Hepatocyte (in vitro differentiated cells): ENCODE measurements at regions not wholly inside any gene's neighbourhood (a gene's known extent, or its start where the extent isn't known, plus 50 kb on each side); places are given as distances from the start of the nearest gene placed in this dataset.

Experiments
- DNase-seq: peaks from one replicate; pipeline ENCODE4 v3.0.0-alpha.2; 2016; ENCODE audit warnings: low spot score
- H2AFZ ChIP-seq: fragments of 200-600 bp; sonication (generic); 2 replicates; pipeline ENCODE4 v1.6.0; 2016; ENCODE audit warnings: antibody characterized with exemption, mild to moderate bottlenecking
- H3K27ac ChIP-seq: fragments of 200-600 bp; sonication (generic); 2 replicates; pipeline ENCODE4 v1.5.1; 2016; ENCODE audit warnings: mild to moderate bottlenecking
- H3K27me3 ChIP-seq: fragments of 200-600 bp; sonication (generic); 2 replicates; pipeline ENCODE4 v1.6.1; 2016
- H3K36me3 ChIP-seq: fragments of 200-600 bp; sonication (generic); replicated peaks from 2 replicates; pipeline ENCODE4 v1.5.1; 2016; ENCODE audit warnings: low read depth; ENCODE audit not compliant: insufficient read depth
- H3K4me1 ChIP-seq: fragments of 200-600 bp; sonication (generic); 2 replicates; pipeline ENCODE4 v1.5.1; 2016; ENCODE audit warnings: mild to moderate bottlenecking, moderate library complexity; ENCODE audit not compliant: insufficient read depth
- H3K4me2 ChIP-seq: fragments of 200-600 bp; sonication (generic); 2 replicates; pipeline ENCODE4 v1.6.0; 2016
- H3K4me3 ChIP-seq: fragments of 200-600 bp; sonication (generic); 2 replicates; pipeline ENCODE4 v1.5.1; 2016; ENCODE audit warnings: mild to moderate bottlenecking
- H3K79me2 ChIP-seq: fragments of 200-600 bp; sonication (generic); 2 replicates; pipeline ENCODE4 v1.6.0; 2017; ENCODE audit warnings: mild to moderate bottlenecking
- H3K9me2 ChIP-seq: fragments of 200-600 bp; sonication (generic); replicated peaks from 2 replicates; pipeline ENCODE4 v1.6.0; 2017; ENCODE audit warnings: mild to moderate bottlenecking; ENCODE audit not compliant: insufficient read depth
- H3K9me3 ChIP-seq: fragments of 200-600 bp; sonication (generic); 2 replicates; pipeline ENCODE4 v1.5.1; 2016; ENCODE audit warnings: low read depth, mild to moderate bottlenecking
- H4K20me1 ChIP-seq: fragments of 200-600 bp; sonication (generic); 2 replicates; pipeline ENCODE4 v1.6.0; 2016; ENCODE audit warnings: mild to moderate bottlenecking; ENCODE audit not compliant: insufficient read depth, poor library complexity, severe bottlenecking
- EZH2 ChIP-seq: fragments of 200-600 bp; sonication (generic); IDR thresholded peaks from 2 replicates; pipeline ENCODE4 v1.6.1; 2016; ENCODE audit warnings: antibody characterized with exemption, mild to moderate bottlenecking, borderline replicate concordance
- EZH2phosphoT487 ChIP-seq: fragments of 200-600 bp; sonication (generic); IDR thresholded peaks from one replicate; pipeline ENCODE4 v1.6.1; 2018; ENCODE audit warnings: antibody characterized with exemption, mild to moderate bottlenecking, low read depth, moderate library complexity; ENCODE audit not compliant: unreplicated experiment, severe bottlenecking
- WGBS: methylation state at CpG from one replicate; pipeline ENCODE4 v1.1.6; 2016; ENCODE audit warnings: low lambda C conversion rate; ENCODE audit errors: missing lambda C conversion rate; 5-methylcytosine and 5-hydroxymethylcytosine counted together
- TF ChIP-seq, protein P1 (sequence below): fragments of 200-600 bp; sonication (generic); IDR thresholded peaks from 2 replicates; pipeline ENCODE4 v1.5.1; 2016; ENCODE audit warnings: antibody characterized with exemption, mild to moderate bottlenecking; ENCODE audit not compliant: poor library complexity

DNA sequence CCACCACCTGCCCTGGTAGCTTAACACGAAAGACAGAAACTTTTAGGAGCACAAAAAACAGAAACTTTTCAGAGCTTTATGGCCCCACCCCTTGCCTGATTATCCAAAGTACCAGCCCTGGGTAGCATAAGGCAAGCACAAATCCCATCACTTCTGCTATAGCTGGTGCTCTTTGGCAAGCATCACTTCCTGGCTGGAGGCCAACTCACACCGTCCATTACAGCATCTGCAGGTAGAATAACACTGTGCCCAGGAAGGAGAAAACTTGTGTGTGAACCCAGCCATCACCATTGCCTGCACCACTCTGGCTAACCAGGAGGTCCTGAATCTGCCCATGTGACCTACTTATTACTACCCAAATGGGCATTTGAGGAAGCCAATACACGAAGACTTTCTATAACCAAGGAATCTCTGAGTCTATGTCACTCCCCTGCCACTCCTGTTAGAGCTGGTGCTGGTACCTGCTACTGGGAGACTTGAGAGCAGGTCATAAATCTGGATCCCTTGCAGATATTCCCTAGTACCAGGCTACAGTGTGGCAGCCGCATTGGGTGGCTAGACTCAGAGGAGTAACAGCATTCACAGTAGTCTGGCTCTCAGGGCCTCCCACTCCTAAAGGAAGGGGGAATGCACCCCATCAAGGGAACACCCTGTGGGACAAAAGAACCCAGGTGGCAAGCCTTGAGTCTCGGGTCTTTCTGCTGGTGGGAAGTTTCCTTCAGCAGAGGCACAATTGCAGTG, 73.3 kb upstream of the AKAP13 start:
- Histone ChIP-seq H3K79me2 (no peaks in the 10 kb centered on the region), H4K20me1 (no peaks in the 10 kb centered on the region), H3K9me2 (no peaks in the 10 kb centered on the region), H3K27me3 (no peaks in the 10 kb centered on the region), H3K9me3 (no peaks in the 10 kb centered on the region), H3K4me3 (no peak overlapping the region), H3K27ac (no peak overlapping the region), H3K4me2 (no peak overlapping the region), H3K36me3 (no peaks in the 10 kb centered on the region), H3K4me1 (no peaks in the 10 kb centered on the region), H2AFZ (no peak overlapping the region)
- DNase-seq, result no peak
- WGBS, result 90% methylated on average over 5 of the region's 5 CpGs
- TF ChIP-seq EZH2, result no peak
- no peak for TF ChIP-seq EZH2phosphoT487
- TF ChIP-seq, protein P1, sequence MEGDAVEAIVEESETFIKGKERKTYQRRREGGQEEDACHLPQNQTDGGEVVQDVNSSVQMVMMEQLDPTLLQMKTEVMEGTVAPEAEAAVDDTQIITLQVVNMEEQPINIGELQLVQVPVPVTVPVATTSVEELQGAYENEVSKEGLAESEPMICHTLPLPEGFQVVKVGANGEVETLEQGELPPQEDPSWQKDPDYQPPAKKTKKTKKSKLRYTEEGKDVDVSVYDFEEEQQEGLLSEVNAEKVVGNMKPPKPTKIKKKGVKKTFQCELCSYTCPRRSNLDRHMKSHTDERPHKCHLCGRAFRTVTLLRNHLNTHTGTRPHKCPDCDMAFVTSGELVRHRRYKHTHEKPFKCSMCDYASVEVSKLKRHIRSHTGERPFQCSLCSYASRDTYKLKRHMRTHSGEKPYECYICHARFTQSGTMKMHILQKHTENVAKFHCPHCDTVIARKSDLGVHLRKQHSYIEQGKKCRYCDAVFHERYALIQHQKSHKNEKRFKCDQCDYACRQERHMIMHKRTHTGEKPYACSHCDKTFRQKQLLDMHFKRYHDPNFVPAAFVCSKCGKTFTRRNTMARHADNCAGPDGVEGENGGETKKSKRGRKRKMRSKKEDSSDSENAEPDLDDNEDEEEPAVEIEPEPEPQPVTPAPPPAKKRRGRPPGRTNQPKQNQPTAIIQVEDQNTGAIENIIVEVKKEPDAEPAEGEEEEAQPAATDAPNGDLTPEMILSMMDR, result no peak

DNA sequence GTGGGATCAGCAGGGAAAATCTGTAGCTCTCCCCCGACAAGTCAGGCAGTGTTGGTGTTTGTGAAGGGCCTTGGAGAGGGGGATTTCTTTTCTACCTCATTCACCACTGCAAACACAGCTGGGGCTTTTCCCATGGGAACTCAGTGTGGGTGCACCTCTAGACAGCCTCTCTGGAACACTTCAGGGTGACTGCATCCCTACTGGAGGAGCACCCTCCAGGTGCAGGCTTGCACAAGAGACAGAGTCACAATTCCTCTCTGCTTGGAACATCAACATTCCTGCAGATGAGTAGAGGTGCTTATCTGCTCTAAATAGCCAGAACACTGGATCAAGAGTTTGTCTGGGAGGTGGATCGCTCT, 72.7 kb upstream of the AKAP13 start:
- H3K4me2 ChIP-seq, result no peak overlapping the region
- TF ChIP-seq EZH2phosphoT487 (no peak), EZH2 (no peak)
- TF ChIP-seq, protein P1, result no peak
- H3K4me3 ChIP-seq, result no peak overlapping the region
- H3K9me2 ChIP-seq, result no peaks in the 10 kb centered on the region
- no peaks in the 10 kb centered on the region for H3K36me3 ChIP-seq
- no peaks in the 10 kb centered on the region for H3K79me2 ChIP-seq
- no peaks in the 10 kb centered on the region for H3K27me3 ChIP-seq
- H3K4me1 ChIP-seq, result no peaks in the 10 kb centered on the region
- DNase-seq, result no peak
- no peaks in the 10 kb centered on the region for H4K20me1 ChIP-seq
- H3K9me3 ChIP-seq, result no peaks in the 10 kb centered on the region
- 89% methylated on average over 2 of the region's 2 CpGs for WGBS
- no peak overlapping the region for H3K27ac ChIP-seq
- no peak overlapping the region for H2AFZ ChIP-seq

DNA sequence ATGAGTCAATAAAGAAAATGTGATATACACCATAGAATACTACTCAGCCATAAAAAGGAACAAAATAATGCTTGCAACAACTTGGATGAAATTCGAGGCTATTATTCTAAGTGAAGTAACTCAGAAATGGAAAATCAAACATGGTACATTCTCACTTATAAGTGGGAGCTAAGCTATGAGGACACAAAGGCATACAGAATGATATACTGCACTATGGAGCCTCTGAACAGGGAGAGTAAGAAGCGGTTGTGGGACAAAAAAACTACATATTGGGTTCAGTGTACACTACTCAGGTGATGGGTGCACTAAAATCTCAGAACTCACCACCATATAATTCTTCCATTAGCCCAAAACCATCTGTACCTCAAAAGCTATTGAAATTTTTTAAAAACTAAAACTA, 68.8 kb upstream of the AKAP13 start:
- no peaks in the 10 kb centered on the region for H3K36me3 ChIP-seq
- H4K20me1 ChIP-seq, result no peaks in the 10 kb centered on the region
- H3K4me3 ChIP-seq, result no peak overlapping the region
- H2AFZ ChIP-seq, result no peak overlapping the region
- no peaks in the 10 kb centered on the region for H3K9me2 ChIP-seq
- H3K4me1 ChIP-seq, result peaks cover 10% of the 10 kb centered on the region
- no peaks in the 10 kb centered on the region for H3K9me3 ChIP-seq
- DNase-seq, result no peak
- no peaks in the 10 kb centered on the region for H3K79me2 ChIP-seq
- 75% methylated on average over 2 of the region's 2 CpGs for WGBS
- no peak overlapping the region for H3K4me2 ChIP-seq
- H3K27ac ChIP-seq, result no peak overlapping the region
- TF ChIP-seq EZH2phosphoT487, result no peak
- TF ChIP-seq, protein P1, result no peak
- no peak for TF ChIP-seq EZH2
- H3K27me3 ChIP-seq, result no peaks in the 10 kb centered on the region
